NCI-H446 treated with DMSO at 0.1 percent for 48 hours (cell line): ENCODE measurements at regions not wholly inside any gene's neighbourhood (a gene's known extent, or its start where the extent isn't known, plus 50 kb on each side); places are given as distances from the start of the nearest gene placed in this dataset.
"Not testable (repeated sequence)": the region's sequence is repeated elsewhere in the genome, so short reads cannot be mapped to it uniquely, and the experiment has no call there.

Experiments used
- DNase-seq: peaks from one replicate; lab custom pipeline; 2025; lab: John Stamatoyannopoulos, UW

- DNase-seq, result no peak
Measured at GRCh38 chr2:236415684-236416444, 151.7 kb upstream of the ASB18 start.

GRCh38 chr2:236417150-236417549 lies 152.5 kb upstream of the ACKR3 start:
- DNase-seq, result no peak

- DNase-seq, result no peak
Measured at GRCh38 chr2:236430584-236430983, 139.0 kb upstream of the ACKR3 start.

- no peak for DNase-seq
Measured at GRCh38 chr2:236434593-236434992, 135.0 kb upstream of the ACKR3 start.

- no peak for DNase-seq
Measured at GRCh38 chr2:236440110-236440881, 129.3 kb upstream of the ACKR3 start.

GRCh38 chr2:236444187-236444586 lies 125.4 kb upstream of the ACKR3 start:
- no peak for DNase-seq

- DNase-seq, result no peak
Measured at GRCh38 chr2:236445678-236446077, 123.9 kb upstream of the ACKR3 start.

GRCh38 chr2:236446521-236446920 lies 123.1 kb upstream of the ACKR3 start:
- no peak for DNase-seq

- no peak for DNase-seq
Measured at GRCh38 chr2:236449167-236449761, 120.4 kb upstream of the ACKR3 start.

- no peak for DNase-seq
Measured at GRCh38 chr2:236452238-236452637, 117.4 kb upstream of the ACKR3 start.

GRCh38 chr2:236454076-236454475 lies 115.5 kb upstream of the ACKR3 start:
- no peak for DNase-seq

- DNase-seq, result no peak
Measured at GRCh38 chr2:236459393-236459792, 110.2 kb upstream of the ACKR3 start.

GRCh38 chr2:236464140-236464539 lies 105.5 kb upstream of the ACKR3 start:
- no peak for DNase-seq

GRCh38 chr2:236472720-236473495 lies 96.7 kb upstream of the ACKR3 start:
- no peak for DNase-seq

GRCh38 chr2:236473691-236474090 lies 95.9 kb upstream of the ACKR3 start:
- DNase-seq, result no peak

GRCh38 chr2:236479814-236480213 lies 89.8 kb upstream of the ACKR3 start:
- no peak for DNase-seq

GRCh38 chr2:236483102-236483501 lies 86.5 kb upstream of the ACKR3 start:
- no peak for DNase-seq

- no peak for DNase-seq
Measured at GRCh38 chr2:236485519-236485918, 84.1 kb upstream of the ACKR3 start.

- DNase-seq, result not testable (repeated sequence)
Measured at GRCh38 chr2:236489083-236489482, 80.5 kb upstream of the ACKR3 start.

- no peak for DNase-seq
Measured at GRCh38 chr2:236489895-236490404, 79.7 kb upstream of the ACKR3 start.

- DNase-seq, result no peak
Measured at GRCh38 chr2:236496340-236496739, 73.3 kb upstream of the ACKR3 start.

GRCh38 chr2:236498369-236498768 lies 71.3 kb upstream of the ACKR3 start:
- DNase-seq, result no peak
